HPDE6-E6E7 (cell line): ENCODE measurements at regions not wholly inside any gene's neighbourhood (a gene's known extent, or its start where the extent isn't known, plus 50 kb on each side); places are given as distances from the start of the nearest gene placed in this dataset.

Source experiments
- DNase-seq: peaks from one replicate; pipeline ENCODE4 v3.0.0; 2011; ENCODE audit warnings: missing footprints; ENCODE audit errors: extremely low spot score

- DNase-seq: no peak
Measured at GRCh38 chr12:124489915-124490583, 77.4 kb downstream of the NCOR2 start.

- DNase-seq: no peak
Measured at GRCh38 chr12:124489220-124489619, 78.2 kb downstream of the NCOR2 start.

- no peak for DNase-seq
Measured at GRCh38 chr12:124488520-124488919, 78.9 kb downstream of the NCOR2 start.

- no peak for DNase-seq
Measured at GRCh38 chr12:124487834-124488165, 79.6 kb downstream of the NCOR2 start.

GRCh38 chr12:124487066-124487833, 80.2 kb downstream of the NCOR2 start:
- no peak for DNase-seq

- DNase-seq: no peak
Measured at GRCh38 chr12:124486346-124486963, 81.0 kb downstream of the NCOR2 start.

- no peak for DNase-seq
Measured at GRCh38 chr12:124485371-124485770, 82.0 kb downstream of the NCOR2 start.

- DNase-seq: no peak
Measured at GRCh38 chr12:124484526-124484953, 82.9 kb downstream of the NCOR2 start.

- no peak for DNase-seq
Measured at GRCh38 chr12:124484067-124484466, 83.3 kb downstream of the NCOR2 start.

- no peak for DNase-seq
Measured at GRCh38 chr12:124482901-124483799, 84.3 kb downstream of the NCOR2 start.

- no peak for DNase-seq
Measured at GRCh38 chr12:124482567-124482893, 84.9 kb downstream of the NCOR2 start.

GRCh38 chr12:124481772-124482566, 85.4 kb downstream of the NCOR2 start:
- DNase-seq: no peak

GRCh38 chr12:124481257-124481750, 86.1 kb downstream of the NCOR2 start:
- DNase-seq: no peak

GRCh38 chr12:124480469-124481256, 86.7 kb downstream of the NCOR2 start:
- DNase-seq: peak; percentile 60

GRCh38 chr12:124479680-124480468, 87.5 kb downstream of the NCOR2 start:
- no peak for DNase-seq

GRCh38 chr12:124478985-124479645, 88.3 kb downstream of the NCOR2 start:
- no peak for DNase-seq

- no peak for DNase-seq
Measured at GRCh38 chr12:124478416-124478815, 89.0 kb downstream of the NCOR2 start.

- DNase-seq: no peak
Measured at GRCh38 chr12:124477107-124477915, 90.1 kb downstream of the NCOR2 start.
